GM18907 (cell line): ENCODE measurements at regions not wholly inside any gene's neighbourhood (a gene's known extent, or its start where the extent isn't known, plus 50 kb on each side); places are given as distances from the start of the nearest gene placed in this dataset.

ENCODE experiments used
- ATAC-seq: cut with Tn5 transposase; IDR thresholded peaks from one replicate; pipeline ENCODE4 v1.9.1; 2021; ENCODE audit warnings: mild to moderate bottlenecking, moderate library complexity; ENCODE audit not compliant: unreplicated experiment

- ATAC-seq, result no peak
Measured at GRCh38 chr6:167507376-167507945, 182.6 kb downstream of the TTLL2 start.

- ATAC-seq, result no peak
Measured at GRCh38 chr6:167508919-167509852, 184.3 kb downstream of the TTLL2 start.

GRCh38 chr6:167509853-167510220, 185.0 kb downstream of the TTLL2 start:
- ATAC-seq, result no peak

GRCh38 chr6:167510648-167511047, 185.8 kb downstream of the TTLL2 start:
- ATAC-seq, result no peak

GRCh38 chr6:167512696-167513375, 187.9 kb downstream of the TTLL2 start:
- no peak for ATAC-seq

GRCh38 chr6:167513778-167514177, 188.9 kb downstream of the TTLL2 start:
- no peak for ATAC-seq

- no peak for ATAC-seq
Measured at GRCh38 chr6:167514524-167514923, 189.6 kb downstream of the TTLL2 start.

GRCh38 chr6:167515873-167516507, 191.1 kb downstream of the TTLL2 start:
- no peak for ATAC-seq

GRCh38 chr6:167517254-167517916, 192.5 kb downstream of the TTLL2 start:
- ATAC-seq, result no peak

GRCh38 chr6:167523426-167523825, 198.5 kb downstream of the TTLL2 start:
- no peak for ATAC-seq

GRCh38 chr6:167524261-167525111, 199.6 kb downstream of the TTLL2 start:
- no peak for ATAC-seq

GRCh38 chr6:167525774-167526173, 200.9 kb downstream of the TTLL2 start:
- no peak for ATAC-seq

GRCh38 chr6:167526465-167527368, 201.8 kb downstream of the TTLL2 start:
- no peak for ATAC-seq

- peak; percentile 44 for ATAC-seq
Measured at GRCh38 chr6:167528239-167528638, 203.4 kb downstream of the TTLL2 start.

GRCh38 chr6:167528976-167529375, 204.1 kb downstream of the TTLL2 start:
- ATAC-seq, result no peak

- no peak for ATAC-seq
Measured at GRCh38 chr6:167529444-167530335, 204.8 kb downstream of the TTLL2 start.

GRCh38 chr6:167530951-167531350, 206.1 kb downstream of the TTLL2 start:
- no peak for ATAC-seq
